ENCODE measurements at regions not wholly inside any gene's neighbourhood (a gene's known extent, or its start where the extent isn't known, plus 50 kb on each side); places are given as distances from the start of the nearest gene placed in this dataset.

DNA sequence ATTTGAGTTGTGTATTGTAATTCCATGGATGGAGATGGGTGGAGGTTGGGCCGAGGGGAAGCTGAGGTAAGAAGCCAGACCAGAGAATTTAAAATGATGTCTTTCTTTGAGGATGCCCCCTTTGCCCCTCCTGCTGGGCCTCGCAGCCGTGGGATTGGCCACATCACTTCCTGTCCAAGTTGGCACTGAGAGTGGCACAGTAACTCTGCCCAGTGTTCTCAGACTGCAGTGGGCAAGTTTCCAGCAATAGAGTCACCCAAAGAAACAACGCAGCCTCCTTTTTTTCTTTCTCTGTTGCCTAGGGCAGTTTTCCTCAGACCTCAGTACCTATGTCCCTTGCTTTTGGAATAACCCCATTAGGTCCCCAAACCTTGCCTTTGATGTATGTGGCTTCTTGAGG is 306.6 kb upstream of the DMRT1 start:
- in situ Hi-C loops (cut with HindIII; ENCODE audit: low sequenced_read_pairs) = no loop called here
- no peak for DNase-seq (ENCODE audit: low read depth, low spot score)
- no peak overlapping the region for H3K4me3 ChIP-seq (ENCODE audit: low read depth, low read length)
- TF ChIP-seq, protein P1, sequence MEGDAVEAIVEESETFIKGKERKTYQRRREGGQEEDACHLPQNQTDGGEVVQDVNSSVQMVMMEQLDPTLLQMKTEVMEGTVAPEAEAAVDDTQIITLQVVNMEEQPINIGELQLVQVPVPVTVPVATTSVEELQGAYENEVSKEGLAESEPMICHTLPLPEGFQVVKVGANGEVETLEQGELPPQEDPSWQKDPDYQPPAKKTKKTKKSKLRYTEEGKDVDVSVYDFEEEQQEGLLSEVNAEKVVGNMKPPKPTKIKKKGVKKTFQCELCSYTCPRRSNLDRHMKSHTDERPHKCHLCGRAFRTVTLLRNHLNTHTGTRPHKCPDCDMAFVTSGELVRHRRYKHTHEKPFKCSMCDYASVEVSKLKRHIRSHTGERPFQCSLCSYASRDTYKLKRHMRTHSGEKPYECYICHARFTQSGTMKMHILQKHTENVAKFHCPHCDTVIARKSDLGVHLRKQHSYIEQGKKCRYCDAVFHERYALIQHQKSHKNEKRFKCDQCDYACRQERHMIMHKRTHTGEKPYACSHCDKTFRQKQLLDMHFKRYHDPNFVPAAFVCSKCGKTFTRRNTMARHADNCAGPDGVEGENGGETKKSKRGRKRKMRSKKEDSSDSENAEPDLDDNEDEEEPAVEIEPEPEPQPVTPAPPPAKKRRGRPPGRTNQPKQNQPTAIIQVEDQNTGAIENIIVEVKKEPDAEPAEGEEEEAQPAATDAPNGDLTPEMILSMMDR (IDR thresholded peaks at IDR 0.05; ENCODE audit: low read depth, low read length) = no peak

DNA sequence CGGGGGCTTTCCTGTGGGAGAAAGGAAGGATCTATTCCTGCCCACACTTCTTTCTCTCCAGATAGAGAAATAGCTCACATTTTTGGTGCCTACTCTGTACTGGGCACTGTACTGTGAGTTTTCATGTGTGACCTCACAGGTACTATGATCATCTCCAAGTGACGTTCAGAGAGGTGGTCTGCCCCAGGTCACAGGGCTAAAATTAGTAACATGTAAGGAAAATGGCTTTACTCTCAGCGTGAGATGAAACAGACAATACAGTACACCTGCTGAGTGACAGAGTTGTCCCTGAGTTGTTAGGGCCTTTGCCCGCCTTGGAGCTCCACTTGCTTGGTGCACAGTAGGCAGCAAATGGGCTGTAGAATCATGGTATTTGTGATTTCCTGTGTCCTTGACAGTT is 306.1 kb upstream of the DMRT1 start:
- DNase-seq (ENCODE audit: low read depth, low spot score) = no peak
- TF ChIP-seq, protein P1 (IDR thresholded peaks at IDR 0.05; ENCODE audit: low read depth, low read length) = no peak
- H3K4me3 ChIP-seq (ENCODE audit: low read depth, low read length) = no peak overlapping the region
- in situ Hi-C loops (cut with HindIII; ENCODE audit: low sequenced_read_pairs) = no loop called here

DNA sequence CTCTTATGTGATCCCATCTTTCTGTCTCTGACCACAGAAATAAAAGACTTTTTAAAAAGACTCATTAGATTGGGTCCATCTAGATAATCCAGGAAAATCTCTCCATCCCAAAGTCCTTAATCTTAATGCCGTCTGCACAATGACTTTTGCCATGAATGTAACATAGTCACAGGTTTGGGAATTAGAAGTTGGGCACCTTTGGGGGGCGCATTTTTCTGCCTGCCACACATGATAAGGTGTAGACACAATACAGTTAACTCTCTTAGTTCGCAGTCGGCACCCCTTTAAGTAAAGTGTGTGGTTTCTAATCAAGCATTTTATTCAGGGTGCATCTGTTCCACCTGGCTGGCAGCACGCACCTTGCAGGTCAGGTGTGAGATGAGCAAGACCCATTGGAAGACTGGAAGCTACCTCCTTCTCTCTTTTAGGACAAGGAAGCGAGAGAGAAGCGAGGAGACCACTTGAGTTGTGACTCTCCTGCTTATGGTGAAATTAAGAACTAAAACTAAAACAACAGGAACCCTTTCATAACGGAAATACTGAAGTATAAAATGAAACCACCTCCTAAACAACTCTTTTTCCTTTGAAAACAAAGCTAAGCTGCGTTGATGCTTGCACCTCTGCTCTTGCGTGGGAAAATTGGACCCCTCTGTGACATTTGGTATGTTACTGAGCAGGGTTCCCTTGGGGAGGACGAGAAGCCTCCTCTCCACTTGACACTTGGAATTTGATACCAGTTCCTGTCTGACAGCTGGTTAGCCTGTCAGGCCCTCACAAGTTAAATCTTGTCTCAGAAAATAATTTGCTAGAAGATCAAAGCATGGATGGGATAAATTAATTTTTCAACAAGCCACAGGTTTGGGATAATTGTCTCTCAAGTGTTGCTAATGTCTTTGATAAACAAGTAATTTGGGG is 304.6 kb upstream of the DMRT1 start:
- DNase-seq (ENCODE audit: low read depth, low spot score) = no peak
- no peak overlapping the region for H3K4me3 ChIP-seq (ENCODE audit: low read depth, low read length)
- TF ChIP-seq, protein P1 (IDR thresholded peaks at IDR 0.05; ENCODE audit: low read depth, low read length) = no peak
- in situ Hi-C loops (cut with HindIII; ENCODE audit: low sequenced_read_pairs) = no loop called here

DNA sequence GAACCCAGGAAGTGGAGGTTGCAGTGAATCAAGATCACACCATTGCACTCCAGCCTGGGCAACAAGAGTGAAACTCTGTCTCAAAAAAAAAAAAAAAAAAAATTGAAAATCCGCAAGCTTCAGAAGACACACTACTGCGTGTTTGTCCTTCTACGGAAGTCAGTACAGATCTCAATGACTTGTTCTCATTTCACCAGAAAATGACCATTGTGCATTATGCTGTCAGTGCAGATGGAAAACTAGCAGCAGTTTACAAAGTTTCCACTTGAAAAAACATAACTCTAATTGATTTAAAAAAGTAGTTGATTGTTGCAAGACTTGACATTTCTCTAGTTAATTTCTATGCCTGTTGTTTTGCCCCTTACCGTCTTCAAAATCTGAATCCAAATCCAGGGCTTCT is 298.0 kb upstream of the DMRT1 start:
- H3K4me3 ChIP-seq (ENCODE audit: low read depth, low read length) = no peak overlapping the region
- TF ChIP-seq, protein P1 (IDR thresholded peaks at IDR 0.05; ENCODE audit: low read depth, low read length) = no peak
- in situ Hi-C loops (cut with HindIII; ENCODE audit: low sequenced_read_pairs) = no loop called here
- no peak for DNase-seq (ENCODE audit: low read depth, low spot score)

DNA sequence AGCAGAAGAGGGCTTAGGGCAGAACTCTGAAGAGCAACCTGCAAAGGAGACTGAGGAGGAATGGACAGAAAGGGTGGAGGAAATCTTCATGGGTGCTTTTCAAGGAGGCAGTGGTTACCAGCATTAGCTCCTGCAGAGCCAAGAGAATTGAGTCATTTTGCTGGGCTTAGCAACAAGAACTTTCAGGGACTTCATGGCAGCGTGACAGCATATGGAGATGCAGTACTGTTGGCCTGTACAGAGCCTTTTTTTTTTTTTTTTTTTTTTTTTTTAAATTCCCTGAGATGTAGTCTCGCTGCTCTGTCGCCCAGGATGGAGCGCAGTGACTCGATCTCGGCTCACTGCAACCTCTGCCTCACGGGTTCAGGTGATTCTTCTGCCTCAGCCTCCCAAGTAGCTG is 296.0 kb upstream of the DMRT1 start:
- DNase-seq (ENCODE audit: low read depth, low spot score) = no peak
- in situ Hi-C loops (cut with HindIII; ENCODE audit: low sequenced_read_pairs) = no loop called here
- TF ChIP-seq, protein P1 (IDR thresholded peaks at IDR 0.05; ENCODE audit: low read depth, low read length) = no peak
- no peak overlapping the region for H3K4me3 ChIP-seq (ENCODE audit: low read depth, low read length)

DNA sequence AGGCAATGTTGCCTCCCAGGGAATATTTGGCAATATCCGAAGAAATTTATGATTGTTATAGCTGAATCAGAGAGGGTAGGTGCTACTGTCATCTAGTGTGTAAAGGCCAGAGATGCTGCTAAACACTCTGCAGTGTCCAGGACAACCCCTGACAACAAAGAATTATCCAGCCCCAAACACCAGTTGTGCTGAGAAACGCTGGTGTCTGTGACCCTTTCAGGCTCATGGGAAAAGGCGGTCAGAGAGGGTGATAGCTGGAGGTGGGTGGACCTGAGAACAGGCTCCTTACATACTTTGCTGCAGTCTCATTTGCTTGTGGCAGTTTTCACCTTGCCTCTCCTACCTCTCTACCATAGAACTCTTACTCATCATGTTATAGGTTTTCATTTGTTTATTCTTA is 295.3 kb upstream of the DMRT1 start:
- H3K4me3 ChIP-seq (ENCODE audit: low read depth, low read length) = no peak overlapping the region
- in situ Hi-C loops (cut with HindIII; ENCODE audit: low sequenced_read_pairs) = no loop called here
- DNase-seq (ENCODE audit: low read depth, low spot score) = no peak
- TF ChIP-seq, protein P1 (IDR thresholded peaks at IDR 0.05; ENCODE audit: low read depth, low read length) = no peak
